Astrocyte (in vitro differentiated cells and primary cell): ENCODE measurements at regions not wholly inside any gene's neighbourhood (a gene's known extent, or its start where the extent isn't known, plus 50 kb on each side); places are given as distances from the start of the nearest gene placed in this dataset.

Source experiments
- DNase-seq: peaks from one replicate; pipeline ENCODE4 v3.0.0-alpha.2; 2010; ENCODE audit warnings: low read depth
- FAIRE-seq: peaks from 2 replicates; lab custom pipeline; 2011; peaks lifted over from hg19 to GRCh38; lab: Jason Lieb, UNC
- H2AFZ ChIP-seq: 2 replicates; pipeline ENCODE4 v1.6.0; 2012; ENCODE audit warnings: low read depth, low read length, inconsistent platforms
- H3K27ac ChIP-seq: 2 replicates; pipeline ENCODE4 v1.5.1; 2011; ENCODE audit warnings: low read depth, low read length, inconsistent platforms
- H3K27me3 ChIP-seq: 2 replicates; pipeline ENCODE4 v1.6.0; 2011; ENCODE audit warnings: low read length, inconsistent platforms; ENCODE audit not compliant: insufficient read depth
- H3K36me3 ChIP-seq: 2 replicates; pipeline ENCODE4 v1.5.1; 2011; ENCODE audit warnings: low read length, inconsistent platforms; ENCODE audit not compliant: insufficient read depth
- H3K4me1 ChIP-seq: 2 replicates; pipeline ENCODE4 v1.5.1; 2011; ENCODE audit warnings: low read length, inconsistent platforms; ENCODE audit not compliant: insufficient read depth
- H3K4me2 ChIP-seq: 2 replicates; pipeline ENCODE4 v1.6.0; 2012; ENCODE audit warnings: low read length, inconsistent platforms
- H3K4me3 ChIP-seq: 2 replicates; pipeline ENCODE4 v1.5.1; 2011; ENCODE audit warnings: low read depth, mild to moderate bottlenecking, low read length, inconsistent platforms; ENCODE audit not compliant: insufficient read depth
- H3K79me2 ChIP-seq: 2 replicates; pipeline ENCODE4 v1.6.0; 2012; ENCODE audit warnings: mild to moderate bottlenecking, low read length, inconsistent platforms; ENCODE audit not compliant: insufficient read depth
- H3K9ac ChIP-seq: 2 replicates; pipeline ENCODE4 v1.6.0; 2012; ENCODE audit warnings: mild to moderate bottlenecking, low read length, inconsistent platforms
- H3K9me3 ChIP-seq: 2 replicates; pipeline ENCODE4 v1.5.1; 2012; ENCODE audit warnings: low read depth, mild to moderate bottlenecking, low read length, inconsistent platforms; ENCODE audit not compliant: insufficient read depth
- H4K20me1 ChIP-seq: 2 replicates; pipeline ENCODE4 v1.6.0; 2012; ENCODE audit warnings: low read length, inconsistent platforms; ENCODE audit not compliant: insufficient read depth
- H3K27ac Mint-ChIP-seq: one replicate; pipeline ENCODE4 v1.8.0; 2021; ENCODE audit warnings: mild to moderate bottlenecking, mixed read lengths; ENCODE audit not compliant: unreplicated experiment
- H3K27me3 Mint-ChIP-seq: one replicate; pipeline ENCODE4 v1.8.0; 2021; ENCODE audit warnings: low read depth, mixed read lengths; ENCODE audit not compliant: unreplicated experiment
- H3K36me3 Mint-ChIP-seq: one replicate; pipeline ENCODE4 v1.8.0; 2021; ENCODE audit warnings: low read depth, mixed read lengths; ENCODE audit not compliant: unreplicated experiment
- H3K4me1 Mint-ChIP-seq: one replicate; pipeline ENCODE4 v1.8.0; 2021; ENCODE audit warnings: low read depth, mixed read lengths; ENCODE audit not compliant: unreplicated experiment
- H3K4me3 Mint-ChIP-seq: one replicate; pipeline ENCODE4 v1.8.0; 2021; ENCODE audit warnings: mild to moderate bottlenecking, moderate library complexity, mixed read lengths; ENCODE audit not compliant: unreplicated experiment
- H3K9me3 Mint-ChIP-seq: one replicate; pipeline ENCODE4 v1.8.0; 2021; ENCODE audit warnings: mild to moderate bottlenecking, mixed read lengths; ENCODE audit not compliant: unreplicated experiment
- EZH2 ChIP-seq: IDR thresholded peaks from 2 replicates; pipeline ENCODE4 v1.6.1; 2012; ENCODE audit warnings: mild to moderate bottlenecking, low read length, inconsistent platforms; ENCODE audit not compliant: insufficient read depth
- TF ChIP-seq, protein P1 (sequence below): IDR thresholded peaks from 2 replicates; pipeline ENCODE4 v1.5.1; 2011; ENCODE audit warnings: low read depth, mild to moderate bottlenecking, inconsistent platforms, low read length, moderate library complexity; ENCODE audit not compliant: insufficient read depth

DNA sequence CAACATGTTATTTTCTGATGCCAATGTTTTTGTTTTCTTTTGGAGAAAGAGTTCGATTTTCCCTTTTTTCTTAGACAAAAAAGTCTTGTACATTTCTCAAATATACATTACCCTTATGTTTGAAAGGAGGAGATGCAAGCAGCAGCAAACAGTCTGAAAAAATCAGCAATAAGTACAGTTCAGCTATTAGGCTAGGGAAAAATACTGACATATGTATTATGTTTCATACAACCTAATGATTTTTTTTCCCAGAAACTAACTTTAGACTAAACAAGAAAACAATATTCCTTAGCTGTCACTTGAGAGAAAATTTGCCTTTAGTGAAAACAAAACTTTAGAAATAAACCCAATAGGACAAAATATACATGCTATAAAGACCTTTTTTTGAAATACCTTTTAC, 1223.5 kb downstream of the SLITRK1 start:
- Histone ChIP-seq H3K9ac (no peak overlapping the region), H3K36me3 (no peaks in the 10 kb centered on the region), H3K79me2 (no peaks in the 10 kb centered on the region), H3K4me2 (no peak overlapping the region), H3K4me3 (no peak overlapping the region), H2AFZ (no peak overlapping the region), H3K9me3 (no peaks in the 10 kb centered on the region), H3K4me1 (peaks cover 8% of the 10 kb centered on the region), H3K27me3 (no peaks in the 10 kb centered on the region), H3K27ac (no peak overlapping the region), H4K20me1 (no peaks in the 10 kb centered on the region)
- TF ChIP-seq, protein P1, sequence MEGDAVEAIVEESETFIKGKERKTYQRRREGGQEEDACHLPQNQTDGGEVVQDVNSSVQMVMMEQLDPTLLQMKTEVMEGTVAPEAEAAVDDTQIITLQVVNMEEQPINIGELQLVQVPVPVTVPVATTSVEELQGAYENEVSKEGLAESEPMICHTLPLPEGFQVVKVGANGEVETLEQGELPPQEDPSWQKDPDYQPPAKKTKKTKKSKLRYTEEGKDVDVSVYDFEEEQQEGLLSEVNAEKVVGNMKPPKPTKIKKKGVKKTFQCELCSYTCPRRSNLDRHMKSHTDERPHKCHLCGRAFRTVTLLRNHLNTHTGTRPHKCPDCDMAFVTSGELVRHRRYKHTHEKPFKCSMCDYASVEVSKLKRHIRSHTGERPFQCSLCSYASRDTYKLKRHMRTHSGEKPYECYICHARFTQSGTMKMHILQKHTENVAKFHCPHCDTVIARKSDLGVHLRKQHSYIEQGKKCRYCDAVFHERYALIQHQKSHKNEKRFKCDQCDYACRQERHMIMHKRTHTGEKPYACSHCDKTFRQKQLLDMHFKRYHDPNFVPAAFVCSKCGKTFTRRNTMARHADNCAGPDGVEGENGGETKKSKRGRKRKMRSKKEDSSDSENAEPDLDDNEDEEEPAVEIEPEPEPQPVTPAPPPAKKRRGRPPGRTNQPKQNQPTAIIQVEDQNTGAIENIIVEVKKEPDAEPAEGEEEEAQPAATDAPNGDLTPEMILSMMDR: no peak
- no peak for TF ChIP-seq EZH2
- Mint-ChIP-seq H3K9me3 (no peaks in the 10 kb centered on the region), H3K4me3 (no peak overlapping the region), H3K27me3 (no peaks in the 10 kb centered on the region), H3K27ac (no peak overlapping the region), H3K36me3 (no peaks in the 10 kb centered on the region), H3K4me1 (no peaks in the 10 kb centered on the region)
- no peak for DNase-seq
- FAIRE-seq: no peak

DNA sequence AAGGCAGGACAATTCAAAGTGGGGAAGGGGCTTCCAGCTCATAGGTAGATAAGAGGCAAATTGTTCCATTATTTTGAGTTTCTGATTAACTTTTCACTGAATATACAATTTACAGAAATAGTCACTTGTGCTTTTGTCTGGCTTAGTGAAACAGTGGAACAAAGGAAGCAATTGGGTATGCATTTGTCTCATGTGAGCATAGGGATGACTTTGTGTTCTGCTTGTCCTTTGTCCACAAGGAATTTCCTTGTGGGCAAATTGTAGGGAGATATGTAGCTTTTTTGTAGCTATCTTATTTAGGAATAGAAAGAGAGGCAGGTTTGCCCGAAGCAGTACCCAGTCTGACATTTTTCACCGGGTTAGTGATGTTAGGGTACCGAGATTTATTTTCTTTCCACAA, 1224.8 kb downstream of the SLITRK1 start:
- H3K36me3 Mint-ChIP-seq: no peaks in the 10 kb centered on the region
- Histone ChIP-seq H3K9me3 (no peaks in the 10 kb centered on the region), H2AFZ (no peak overlapping the region), H3K9ac (no peak overlapping the region), H3K27ac (no peak overlapping the region), H3K27me3 (no peaks in the 10 kb centered on the region), H3K79me2 (no peaks in the 10 kb centered on the region), H4K20me1 (no peaks in the 10 kb centered on the region), H3K4me1 (peaks cover 8% of the 10 kb centered on the region), H3K36me3 (no peaks in the 10 kb centered on the region), H3K4me3 (no peak overlapping the region), H3K4me2 (no peak overlapping the region)
- H3K4me3 Mint-ChIP-seq: no peak overlapping the region
- FAIRE-seq: no peak
- H3K27me3 Mint-ChIP-seq: no peaks in the 10 kb centered on the region
- no peaks in the 10 kb centered on the region for H3K9me3 Mint-ChIP-seq
- H3K4me1 Mint-ChIP-seq: no peaks in the 10 kb centered on the region
- DNase-seq: no peak
- no peak overlapping the region for H3K27ac Mint-ChIP-seq
- TF ChIP-seq, protein P1: no peak
- no peak for TF ChIP-seq EZH2

DNA sequence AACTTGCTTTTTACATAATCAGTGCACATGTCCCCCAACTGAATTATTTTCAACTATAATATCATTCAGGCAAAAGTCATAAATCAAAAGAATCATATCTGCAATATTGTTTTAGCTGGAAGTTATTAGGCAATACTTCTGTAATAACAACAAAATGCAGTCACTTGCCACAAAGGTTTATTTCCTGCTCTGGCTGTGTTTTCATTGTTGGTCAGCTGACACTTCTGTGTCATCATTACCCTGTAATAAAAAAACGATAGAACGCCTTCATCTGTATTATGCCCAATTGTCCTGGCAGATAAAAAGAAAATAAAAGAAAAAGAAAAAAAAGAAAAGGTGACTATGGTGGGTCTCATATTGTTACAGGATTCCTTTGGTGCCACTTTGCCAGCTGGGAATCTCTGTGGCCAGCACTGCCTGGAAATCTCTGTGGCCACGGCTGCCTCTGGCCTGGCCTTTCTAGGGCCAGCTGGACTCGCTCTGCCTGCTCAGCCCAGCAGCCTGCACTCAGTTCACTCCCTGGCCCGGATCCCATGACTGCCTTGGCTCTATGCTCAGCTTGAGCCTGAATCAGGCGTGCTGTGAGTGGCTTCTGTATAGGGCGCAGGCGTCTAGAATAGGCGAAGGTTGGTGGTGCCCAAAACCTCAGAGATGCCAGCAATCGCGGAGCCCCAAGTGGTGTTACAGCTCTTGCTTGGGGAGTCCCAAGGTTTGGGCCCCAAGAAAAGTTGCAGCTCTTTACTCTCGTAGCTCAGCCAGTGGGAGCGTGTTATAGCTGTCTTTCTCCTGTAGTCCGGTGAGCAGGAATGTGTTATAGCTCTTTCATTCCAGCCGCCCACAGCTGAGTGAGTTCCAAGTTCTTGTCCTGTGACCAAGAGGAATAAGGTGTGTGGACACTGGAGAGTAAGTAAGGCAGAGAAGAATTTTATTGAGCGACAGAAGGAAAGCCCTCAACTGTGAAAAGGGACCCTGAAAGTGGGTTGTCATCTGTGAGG, 1227.1 kb downstream of the SLITRK1 start:
- no peak for TF ChIP-seq EZH2
- TF ChIP-seq, protein P1: no peak
- no peak for FAIRE-seq
- peaks cover 8% of the 10 kb centered on the region for H3K4me1 ChIP-seq
- no peaks in the 10 kb centered on the region for H3K9me3 Mint-ChIP-seq
- H3K27ac ChIP-seq: peak overlapping the region; percentile 88
- peak; percentile 51 for DNase-seq
- no peak overlapping the region for H3K4me3 Mint-ChIP-seq
- H4K20me1 ChIP-seq: no peaks in the 10 kb centered on the region
- no peaks in the 10 kb centered on the region for H3K36me3 Mint-ChIP-seq
- H3K4me3 ChIP-seq: peak overlapping the region; percentile 6
- H3K4me2 ChIP-seq: peak overlapping the region; percentile 72
- no peaks in the 10 kb centered on the region for H3K79me2 ChIP-seq
- H3K9me3 ChIP-seq: no peaks in the 10 kb centered on the region
- no peaks in the 10 kb centered on the region for H3K27me3 ChIP-seq
- no peaks in the 10 kb centered on the region for H3K27me3 Mint-ChIP-seq
- H3K27ac Mint-ChIP-seq: no peak overlapping the region
- H3K4me1 Mint-ChIP-seq: no peaks in the 10 kb centered on the region
- H3K9ac ChIP-seq: peak overlapping the region; percentile 38
- no peaks in the 10 kb centered on the region for H3K36me3 ChIP-seq
- H2AFZ ChIP-seq: peak overlapping the region; percentile 65
